H1 (cell line): ENCODE measurements at regions not wholly inside any gene's neighbourhood (a gene's known extent, or its start where the extent isn't known, plus 50 kb on each side); places are given as distances from the start of the nearest gene placed in this dataset.

Experiments
- CTBP2 ChIP-seq: IDR thresholded peaks from 2 replicates; pipeline ENCODE4 v1.7.0; 2011; ENCODE audit warnings: borderline replicate concordance, mild to moderate bottlenecking, moderate library complexity, mixed read lengths, low read length; ENCODE audit not compliant: insufficient read depth, insufficient read length
- GABPA ChIP-seq: IDR thresholded peaks from 2 replicates; pipeline ENCODE4 v1.6.1; 2011; ENCODE audit warnings: mild to moderate bottlenecking, low read length, moderate library complexity, borderline replicate concordance; ENCODE audit not compliant: insufficient read depth
- TF ChIP-seq, protein P1 (sequence below): IDR thresholded peaks from 2 replicates; pipeline ENCODE4 v1.6.1; 2011; ENCODE audit warnings: low read depth, mild to moderate bottlenecking, low read length; ENCODE audit not compliant: insufficient read depth

DNA sequence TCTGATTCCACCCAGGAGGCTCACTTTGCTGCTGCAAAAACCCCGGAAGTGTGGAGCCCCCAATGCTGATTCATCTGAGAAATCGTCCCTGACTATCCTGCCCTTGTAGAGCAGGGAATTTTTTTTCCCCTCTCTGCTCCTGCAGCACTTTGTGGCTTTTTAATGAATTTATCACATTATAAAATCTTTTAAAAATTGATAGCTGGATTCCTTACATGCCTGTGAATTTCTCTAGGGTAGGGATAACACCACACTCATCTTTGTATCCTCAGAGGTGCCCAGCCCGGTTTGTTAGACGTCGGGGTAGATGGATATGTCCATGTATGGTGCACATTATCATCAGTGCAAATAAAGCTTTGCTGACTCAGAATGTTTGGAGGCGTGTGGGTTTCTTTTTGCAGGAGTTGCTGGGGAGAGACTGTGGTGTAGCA is 185.7 kb downstream of the STK31 start (continued):
- TF ChIP-seq, protein P1, sequence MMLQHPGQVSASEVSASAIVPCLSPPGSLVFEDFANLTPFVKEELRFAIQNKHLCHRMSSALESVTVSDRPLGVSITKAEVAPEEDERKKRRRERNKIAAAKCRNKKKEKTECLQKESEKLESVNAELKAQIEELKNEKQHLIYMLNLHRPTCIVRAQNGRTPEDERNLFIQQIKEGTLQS = no peak
- TF ChIP-seq GABPA (no peak), CTBP2 (no peak)
